ENCODE measurements at regions not wholly inside any gene's neighbourhood (a gene's known extent, or its start where the extent isn't known, plus 50 kb on each side); places are given as distances from the start of the nearest gene placed in this dataset.

GRCh38 chr15:54840621-54841398 is 355.9 kb downstream of the RSL24D1 start:
- no peak for DNase-seq (ENCODE audit: low read depth)
- TF ChIP-seq, protein P1, sequence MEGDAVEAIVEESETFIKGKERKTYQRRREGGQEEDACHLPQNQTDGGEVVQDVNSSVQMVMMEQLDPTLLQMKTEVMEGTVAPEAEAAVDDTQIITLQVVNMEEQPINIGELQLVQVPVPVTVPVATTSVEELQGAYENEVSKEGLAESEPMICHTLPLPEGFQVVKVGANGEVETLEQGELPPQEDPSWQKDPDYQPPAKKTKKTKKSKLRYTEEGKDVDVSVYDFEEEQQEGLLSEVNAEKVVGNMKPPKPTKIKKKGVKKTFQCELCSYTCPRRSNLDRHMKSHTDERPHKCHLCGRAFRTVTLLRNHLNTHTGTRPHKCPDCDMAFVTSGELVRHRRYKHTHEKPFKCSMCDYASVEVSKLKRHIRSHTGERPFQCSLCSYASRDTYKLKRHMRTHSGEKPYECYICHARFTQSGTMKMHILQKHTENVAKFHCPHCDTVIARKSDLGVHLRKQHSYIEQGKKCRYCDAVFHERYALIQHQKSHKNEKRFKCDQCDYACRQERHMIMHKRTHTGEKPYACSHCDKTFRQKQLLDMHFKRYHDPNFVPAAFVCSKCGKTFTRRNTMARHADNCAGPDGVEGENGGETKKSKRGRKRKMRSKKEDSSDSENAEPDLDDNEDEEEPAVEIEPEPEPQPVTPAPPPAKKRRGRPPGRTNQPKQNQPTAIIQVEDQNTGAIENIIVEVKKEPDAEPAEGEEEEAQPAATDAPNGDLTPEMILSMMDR (IDR thresholded peaks at IDR 0.05; ENCODE audit: insufficient read depth, low read length, severe bottlenecking), result no peak

GRCh38 chr15:54839379-54839778 is 357.4 kb downstream of the RSL24D1 start:
- no peaks in the 10 kb centered on the region for H3K36me3 ChIP-seq (ENCODE audit: control insufficient read depth, insufficient read depth, low read length)
- FAIRE-seq (no peak), DNase-seq (ENCODE audit: low read depth) (no peak)
- no peaks in the 10 kb centered on the region for H3K27me3 ChIP-seq (ENCODE audit: control insufficient read depth, insufficient read depth, low read length)
- TF ChIP-seq, protein P1 (IDR thresholded peaks at IDR 0.05; ENCODE audit: insufficient read depth, low read length, severe bottlenecking), result no peak
- no peak overlapping the region for H3K4me3 ChIP-seq (ENCODE audit: low read depth, low read length)

More at GRCh38 chr15:54840621-54841398, 355.9 kb downstream of the RSL24D1 start:
- Histone ChIP-seq H3K27me3 (ENCODE audit: control insufficient read depth, insufficient read depth, low read length) (no peaks in the 10 kb centered on the region), H3K36me3 (ENCODE audit: control insufficient read depth, insufficient read depth, low read length) (no peaks in the 10 kb centered on the region), H3K4me3 (ENCODE audit: low read depth, low read length) (no peak overlapping the region)
- FAIRE-seq, result no peak

DNA sequence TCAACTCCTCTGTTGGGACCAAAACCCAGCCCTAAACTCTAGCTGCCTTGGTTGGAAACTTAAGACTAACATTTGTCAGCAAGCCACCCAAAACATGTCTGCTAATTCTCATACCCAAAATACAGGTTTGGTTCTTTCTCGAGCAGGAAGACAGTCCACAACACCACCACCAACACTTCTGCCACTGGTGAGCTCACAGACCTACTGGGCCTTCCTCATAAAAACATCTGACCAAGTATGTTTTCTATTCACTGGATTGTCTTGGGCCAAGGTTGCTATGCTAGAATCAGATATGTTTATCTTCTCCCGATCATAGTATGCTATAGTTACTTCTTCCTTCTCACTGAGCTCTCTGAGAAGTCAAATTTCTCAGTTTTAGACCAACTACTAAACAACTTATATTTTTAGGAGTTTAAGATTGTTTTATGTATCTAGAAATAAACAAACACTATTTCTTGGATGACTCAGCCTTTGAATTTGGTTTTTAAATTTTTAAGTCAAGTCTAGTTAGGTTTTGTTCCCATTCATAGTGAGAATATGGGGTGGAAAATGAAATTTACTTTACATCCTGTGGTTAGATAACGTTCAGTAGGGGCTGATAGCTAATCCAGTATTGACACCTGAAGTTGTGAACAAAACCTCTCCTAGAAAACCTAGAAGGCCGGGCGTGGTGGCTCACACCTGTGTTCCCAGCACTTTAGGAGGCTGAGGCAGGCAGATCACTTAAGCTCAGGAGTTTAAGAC is 360.5 kb downstream of the RSL24D1 start:
- no peaks in the 10 kb centered on the region for H3K36me3 ChIP-seq (ENCODE audit: control insufficient read depth, insufficient read depth, low read length)
- FAIRE-seq (no peak), DNase-seq (ENCODE audit: low read depth) (no peak)
- H3K27me3 ChIP-seq (ENCODE audit: control insufficient read depth, insufficient read depth, low read length), result no peaks in the 10 kb centered on the region
- TF ChIP-seq, protein P1 (IDR thresholded peaks at IDR 0.05; ENCODE audit: insufficient read depth, low read length, severe bottlenecking), result no peak
- no peak overlapping the region for H3K4me3 ChIP-seq (ENCODE audit: low read depth, low read length)

DNA sequence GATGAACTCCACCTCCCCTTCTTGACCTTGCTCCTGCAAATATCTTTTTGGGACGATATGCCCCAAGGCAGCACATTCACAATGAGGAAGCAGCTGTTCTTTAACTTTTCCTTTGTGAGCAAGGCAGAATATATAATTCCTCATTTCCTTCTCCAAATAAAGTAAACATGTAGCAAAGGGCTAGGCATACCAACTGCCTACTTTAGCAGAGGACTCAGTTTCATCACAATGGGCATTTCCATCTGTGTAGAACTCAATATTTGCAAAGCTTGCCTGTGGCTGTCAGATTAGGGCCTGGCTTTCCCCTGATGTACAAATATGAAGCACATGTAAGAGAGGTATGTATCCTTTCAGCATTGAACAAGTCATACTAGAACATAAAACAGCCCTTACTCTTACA is 366.9 kb downstream of the RSL24D1 start:
- TF ChIP-seq, protein P1 (IDR thresholded peaks at IDR 0.05; ENCODE audit: insufficient read depth, low read length, severe bottlenecking), result no peak
- no peak for FAIRE-seq
- no peak for DNase-seq (ENCODE audit: low read depth)
- Histone ChIP-seq H3K27me3 (ENCODE audit: control insufficient read depth, insufficient read depth, low read length) (no peaks in the 10 kb centered on the region), H3K36me3 (ENCODE audit: control insufficient read depth, insufficient read depth, low read length) (no peaks in the 10 kb centered on the region), H3K4me3 (ENCODE audit: low read depth, low read length) (no peak overlapping the region)

GRCh38 chr15:54820811-54821210 is 375.9 kb downstream of the RSL24D1 start:
- no peak for DNase-seq (ENCODE audit: low read depth)
- Histone ChIP-seq H3K27me3 (ENCODE audit: control insufficient read depth, insufficient read depth, low read length) (no peaks in the 10 kb centered on the region), H3K4me3 (ENCODE audit: low read depth, low read length) (no peak overlapping the region), H3K36me3 (ENCODE audit: control insufficient read depth, insufficient read depth, low read length) (no peaks in the 10 kb centered on the region)
- TF ChIP-seq, protein P1 (IDR thresholded peaks at IDR 0.05; ENCODE audit: insufficient read depth, low read length, severe bottlenecking), result no peak
- no peak for FAIRE-seq

Measured in bronchial epithelial cell (primary cell).